ENCODE measurements at regions not wholly inside any gene's neighbourhood (a gene's known extent, or its start where the extent isn't known, plus 50 kb on each side); places are given as distances from the start of the nearest gene placed in this dataset.

- H3K4me3 ChIP-seq (ENCODE audit: low read depth, low read length) = no peak overlapping the region
- no peak for DNase-seq (ENCODE audit: low read depth, low spot score)
- in situ Hi-C loops (cut with HindIII; ENCODE audit: low sequenced_read_pairs) = no loop called here
- no peak for TF ChIP-seq CTCF (IDR thresholded peaks at IDR 0.05; ENCODE audit: low read depth, low read length)
These were observed 121.3 kb upstream of the DDX18 start for GRCh38 chr2:117693154-117693553.

GRCh38 chr2:117693651-117694050 is 120.8 kb upstream of the DDX18 start:
- no peak overlapping the region for H3K4me3 ChIP-seq (ENCODE audit: low read depth, low read length)
- no peak for TF ChIP-seq CTCF (IDR thresholded peaks at IDR 0.05; ENCODE audit: low read depth, low read length)
- no peak for DNase-seq (ENCODE audit: low read depth, low spot score)
- in situ Hi-C loops (cut with HindIII; ENCODE audit: low sequenced_read_pairs) = no loop called here

GRCh38 chr2:117698287-117698686 is 116.2 kb upstream of the DDX18 start:
- DNase-seq (ENCODE audit: low read depth, low spot score) = no peak
- in situ Hi-C loops (cut with HindIII; ENCODE audit: low sequenced_read_pairs) = no loop called here
- H3K4me3 ChIP-seq (ENCODE audit: low read depth, low read length) = no peak overlapping the region
- no peak for TF ChIP-seq CTCF (IDR thresholded peaks at IDR 0.05; ENCODE audit: low read depth, low read length)

- no peak for TF ChIP-seq CTCF (IDR thresholded peaks at IDR 0.05; ENCODE audit: low read depth, low read length)
- H3K4me3 ChIP-seq (ENCODE audit: low read depth, low read length) = no peak overlapping the region
- no peak for DNase-seq (ENCODE audit: low read depth, low spot score)
- in situ Hi-C loops (cut with HindIII; ENCODE audit: low sequenced_read_pairs) = no loop called here
These were observed 115.7 kb upstream of the DDX18 start for GRCh38 chr2:117698819-117699218.

- in situ Hi-C loops (cut with HindIII; ENCODE audit: low sequenced_read_pairs) = no loop called here
- no peak for TF ChIP-seq CTCF (IDR thresholded peaks at IDR 0.05; ENCODE audit: low read depth, low read length)
- no peak overlapping the region for H3K4me3 ChIP-seq (ENCODE audit: low read depth, low read length)
- DNase-seq (ENCODE audit: low read depth, low spot score) = no peak
These were observed 114.0 kb upstream of the DDX18 start for GRCh38 chr2:117700471-117700870.

- DNase-seq (ENCODE audit: low read depth, low spot score) = no peak
- in situ Hi-C loops (cut with HindIII; ENCODE audit: low sequenced_read_pairs) = no loop called here
- H3K4me3 ChIP-seq (ENCODE audit: low read depth, low read length) = no peak overlapping the region
- TF ChIP-seq CTCF (IDR thresholded peaks at IDR 0.05; ENCODE audit: low read depth, low read length) = no peak
These were observed 113.1 kb upstream of the DDX18 start for GRCh38 chr2:117701365-117701764.

GRCh38 chr2:117702098-117702497 is 112.4 kb upstream of the DDX18 start:
- no peak overlapping the region for H3K4me3 ChIP-seq (ENCODE audit: low read depth, low read length)
- no peak for TF ChIP-seq CTCF (IDR thresholded peaks at IDR 0.05; ENCODE audit: low read depth, low read length)
- no peak for DNase-seq (ENCODE audit: low read depth, low spot score)
- in situ Hi-C loops (cut with HindIII; ENCODE audit: low sequenced_read_pairs) = no loop called here
